Fibroblast of lung (primary cell): ENCODE measurements at regions not wholly inside any gene's neighbourhood (a gene's known extent, or its start where the extent isn't known, plus 50 kb on each side); places are given as distances from the start of the nearest gene placed in this dataset.

Source experiments
- EZH2 ChIP-seq: IDR thresholded peaks from 2 replicates; pipeline ENCODE4 v1.5.1; 2012; ENCODE audit warnings: low read length, control low read depth, mild to moderate bottlenecking; ENCODE audit errors: missing control alignments
- TF ChIP-seq, protein P1 (sequence below), 2 donors: IDR thresholded peaks in 1 of 2; conservative IDR thresholded peaks in 1 of 2; 1 replicate in 1 of 2; 2 replicates in 1 of 2; pipeline ENCODE4 v1.5.1; 2011 to 2012; ENCODE audit warnings: low read length in 2 of 2, control low read depth in 1 of 2, inconsistent platforms in 1 of 2, low read depth in 1 of 2, mild to moderate bottlenecking in 1 of 2

DNA sequence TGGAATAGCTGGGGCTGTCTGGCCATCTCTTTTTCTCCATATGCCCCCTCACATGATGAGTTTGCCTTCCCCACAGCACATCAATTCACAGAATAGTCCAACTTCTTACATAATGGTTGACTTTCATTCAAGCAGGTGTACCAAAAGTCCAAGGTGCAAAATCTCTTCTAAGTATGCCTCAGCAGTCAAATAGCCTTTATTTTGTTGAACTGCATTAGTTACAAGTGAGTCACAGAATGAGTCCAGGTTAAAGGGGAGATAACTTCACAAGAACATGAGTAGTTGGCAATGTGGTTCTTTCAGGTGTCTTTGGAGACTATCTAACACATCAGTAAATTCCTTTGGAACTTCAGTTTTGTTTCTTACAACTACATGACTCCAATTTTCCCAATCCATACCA is 672.5 kb downstream of the PRELID2 start:
- no peak for TF ChIP-seq EZH2
- TF ChIP-seq, protein P1, sequence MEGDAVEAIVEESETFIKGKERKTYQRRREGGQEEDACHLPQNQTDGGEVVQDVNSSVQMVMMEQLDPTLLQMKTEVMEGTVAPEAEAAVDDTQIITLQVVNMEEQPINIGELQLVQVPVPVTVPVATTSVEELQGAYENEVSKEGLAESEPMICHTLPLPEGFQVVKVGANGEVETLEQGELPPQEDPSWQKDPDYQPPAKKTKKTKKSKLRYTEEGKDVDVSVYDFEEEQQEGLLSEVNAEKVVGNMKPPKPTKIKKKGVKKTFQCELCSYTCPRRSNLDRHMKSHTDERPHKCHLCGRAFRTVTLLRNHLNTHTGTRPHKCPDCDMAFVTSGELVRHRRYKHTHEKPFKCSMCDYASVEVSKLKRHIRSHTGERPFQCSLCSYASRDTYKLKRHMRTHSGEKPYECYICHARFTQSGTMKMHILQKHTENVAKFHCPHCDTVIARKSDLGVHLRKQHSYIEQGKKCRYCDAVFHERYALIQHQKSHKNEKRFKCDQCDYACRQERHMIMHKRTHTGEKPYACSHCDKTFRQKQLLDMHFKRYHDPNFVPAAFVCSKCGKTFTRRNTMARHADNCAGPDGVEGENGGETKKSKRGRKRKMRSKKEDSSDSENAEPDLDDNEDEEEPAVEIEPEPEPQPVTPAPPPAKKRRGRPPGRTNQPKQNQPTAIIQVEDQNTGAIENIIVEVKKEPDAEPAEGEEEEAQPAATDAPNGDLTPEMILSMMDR (conservative IDR thresholded peaks at IDR 0.05 in 1 of 2, IDR thresholded peaks at IDR 0.05 in 1 of 2; ENCODE audit: low read depth in 1 of 2, low read length in 2 of 2) = no peak
